Loucy (cell line): ENCODE measurements at regions not wholly inside any gene's neighbourhood (a gene's known extent, or its start where the extent isn't known, plus 50 kb on each side); places are given as distances from the start of the nearest gene placed in this dataset.

Experiments
- CTCF ChIP-seq: fragments of 200-600 bp; sonication (generic); conservative IDR thresholded peaks from 2 replicates; pipeline ENCODE4 v1.5.1; 2014; ENCODE audit warnings: mild to moderate bottlenecking, antibody characterized with exemption, low read length
- EZH2phosphoT487 ChIP-seq: fragments of 200-600 bp; IDR thresholded peaks from 2 replicates; pipeline ENCODE4 v1.6.1; 2018; ENCODE audit warnings: antibody characterized with exemption, mild to moderate bottlenecking, moderate library complexity, borderline replicate concordance

GRCh38 chr10:113463083-113463482 is 89.8 kb upstream of the HABP2 start:
- TF ChIP-seq CTCF: no peak
- no peak for TF ChIP-seq EZH2phosphoT487
